ENCODE measurements at regions not wholly inside any gene's neighbourhood (a gene's known extent, or its start where the extent isn't known, plus 50 kb on each side); places are given as distances from the start of the nearest gene placed in this dataset.

GRCh38 chr3:66822186-66823008 lies 175.7 kb upstream of the KBTBD8 start:
- Histone ChIP-seq H4K91ac (ENCODE audit: low read depth, low read length, poor library complexity) (no peak overlapping the region), H3K36me3 (replicated peaks in 1 of 2; ENCODE audit: control insufficient read depth in 2 of 2, insufficient read depth in 2 of 2, low read length in 2 of 2) (no peaks in the 10 kb centered on the region), H3K9me3 (replicated peaks in 1 of 2; ENCODE audit: control insufficient read depth in 2 of 2, insufficient read depth in 1 of 2, low read depth in 1 of 2, low read length in 2 of 2) (no peaks in the 10 kb centered on the region), H3K4me3 (ENCODE audit: low read length in 2 of 2) (no peak overlapping the region), H3K23ac (ENCODE audit: low read depth, low read length, poor library complexity) (no peak overlapping the region), H3K4me1 (ENCODE audit: control insufficient read depth in 2 of 2, insufficient read depth in 1 of 2, low read depth in 1 of 2, low read length in 2 of 2) (peaks cover 8 to 15% of the 10 kb centered on the region in 2 donors), H2BK5ac (ENCODE audit: low read length) (no peak overlapping the region), H2AFZ (ENCODE audit: low read length) (no peak overlapping the region), H3K4ac (ENCODE audit: low read length) (no peak overlapping the region), H4K8ac (ENCODE audit: low read depth, low read length) (no peak overlapping the region), H2BK120ac (ENCODE audit: low read depth, low read length) (no peak overlapping the region), H3K27me3 (ENCODE audit: control insufficient read depth in 3 of 3, insufficient read depth in 3 of 3, low read depth in 1 of 3, low read length in 3 of 3) (no peaks in the 10 kb centered on the region), H2AK5ac (ENCODE audit: low read depth, low read length) (no peak overlapping the region), H3K9ac (ENCODE audit: low read depth, low read length, poor library complexity) (no peak overlapping the region), H3K14ac (ENCODE audit: low read length) (no peak overlapping the region), H3K4me2 (ENCODE audit: insufficient read depth, low read length, poor library complexity, severe bottlenecking) (no peak overlapping the region), H3K18ac (ENCODE audit: low read length) (no peak overlapping the region), H2BK12ac (ENCODE audit: low read length) (no peak overlapping the region), H2BK15ac (ENCODE audit: low read length) (no peak overlapping the region), H3K79me1 (ENCODE audit: low read depth, low read length) (no peaks in the 10 kb centered on the region), H3K27ac (replicated peaks; ENCODE audit: low read length) (no peak overlapping the region)
- peak; percentile 69 for DNase-seq (ENCODE audit: low spot score)
- no CpG with 5 or more reads among the region's 11 CpGs for WGBS, 2 donors (ENCODE audit: extremely low coverage in 2 of 2, insufficient read length in 2 of 2, insufficient replicate concordance in 1 of 2)

GRCh38 chr3:66823009-66823397 lies 175.1 kb upstream of the KBTBD8 start:
- Histone ChIP-seq H2BK120ac (ENCODE audit: low read depth, low read length) (no peak overlapping the region), H3K4me1 (ENCODE audit: control insufficient read depth in 2 of 2, insufficient read depth in 1 of 2, low read depth in 1 of 2, low read length in 2 of 2) (peaks cover 7 to 15% of the 10 kb centered on the region in 2 donors), H2AK5ac (ENCODE audit: low read depth, low read length) (no peak overlapping the region), H3K14ac (ENCODE audit: low read length) (no peak overlapping the region), H4K8ac (ENCODE audit: low read depth, low read length) (no peak overlapping the region), H2BK5ac (ENCODE audit: low read length) (no peak overlapping the region), H4K91ac (ENCODE audit: low read depth, low read length, poor library complexity) (no peak overlapping the region), H3K27ac (replicated peaks; ENCODE audit: low read length) (no peak overlapping the region), H2AFZ (ENCODE audit: low read length) (no peak overlapping the region), H3K27me3 (ENCODE audit: control insufficient read depth in 3 of 3, insufficient read depth in 3 of 3, low read depth in 1 of 3, low read length in 3 of 3) (no peaks in the 10 kb centered on the region), H2BK15ac (ENCODE audit: low read length) (no peak overlapping the region), H2BK12ac (ENCODE audit: low read length) (no peak overlapping the region), H3K9me3 (replicated peaks in 1 of 2; ENCODE audit: control insufficient read depth in 2 of 2, insufficient read depth in 1 of 2, low read depth in 1 of 2, low read length in 2 of 2) (no peaks in the 10 kb centered on the region), H3K79me1 (ENCODE audit: low read depth, low read length) (no peaks in the 10 kb centered on the region), H3K4me3 (ENCODE audit: low read length in 2 of 2) (no peak overlapping the region), H3K36me3 (replicated peaks in 1 of 2; ENCODE audit: control insufficient read depth in 2 of 2, insufficient read depth in 2 of 2, low read length in 2 of 2) (no peaks in the 10 kb centered on the region), H3K23ac (ENCODE audit: low read depth, low read length, poor library complexity) (no peak overlapping the region), H3K9ac (ENCODE audit: low read depth, low read length, poor library complexity) (no peak overlapping the region), H3K4me2 (ENCODE audit: insufficient read depth, low read length, poor library complexity, severe bottlenecking) (no peak overlapping the region), H3K4ac (ENCODE audit: low read length) (no peak overlapping the region), H3K18ac (ENCODE audit: low read length) (no peak overlapping the region)
- no CpG with 5 or more reads among the region's 1 CpG for WGBS, 2 donors (ENCODE audit: extremely low coverage in 2 of 2, insufficient read length in 2 of 2, insufficient replicate concordance in 1 of 2)
- no peak for DNase-seq (ENCODE audit: low spot score)

- Histone ChIP-seq H3K18ac (ENCODE audit: low read length) (no peak overlapping the region), H3K14ac (ENCODE audit: low read length) (no peak overlapping the region), H3K4me2 (ENCODE audit: insufficient read depth, low read length, poor library complexity, severe bottlenecking) (no peak overlapping the region), H3K4ac (ENCODE audit: low read length) (no peak overlapping the region), H2BK5ac (ENCODE audit: low read length) (no peak overlapping the region), H4K8ac (ENCODE audit: low read depth, low read length) (no peak overlapping the region), H3K27me3 (ENCODE audit: control insufficient read depth in 3 of 3, insufficient read depth in 3 of 3, low read depth in 1 of 3, low read length in 3 of 3) (no peaks in the 10 kb centered on the region), H3K4me3 (ENCODE audit: low read length in 2 of 2) (no peak overlapping the region), H2BK12ac (ENCODE audit: low read length) (no peak overlapping the region), H3K9ac (ENCODE audit: low read depth, low read length, poor library complexity) (no peak overlapping the region), H2BK15ac (ENCODE audit: low read length) (no peak overlapping the region), H4K91ac (ENCODE audit: low read depth, low read length, poor library complexity) (no peak overlapping the region), H3K9me3 (replicated peaks in 1 of 2; ENCODE audit: control insufficient read depth in 2 of 2, insufficient read depth in 1 of 2, low read depth in 1 of 2, low read length in 2 of 2) (no peaks in the 10 kb centered on the region), H3K4me1 (ENCODE audit: control insufficient read depth in 2 of 2, insufficient read depth in 1 of 2, low read depth in 1 of 2, low read length in 2 of 2) (peaks cover 5 to 15% of the 10 kb centered on the region in 2 donors), H3K27ac (replicated peaks; ENCODE audit: low read length) (no peak overlapping the region), H3K23ac (ENCODE audit: low read depth, low read length, poor library complexity) (no peak overlapping the region), H2AFZ (ENCODE audit: low read length) (no peak overlapping the region), H3K36me3 (replicated peaks in 1 of 2; ENCODE audit: control insufficient read depth in 2 of 2, insufficient read depth in 2 of 2, low read length in 2 of 2) (no peaks in the 10 kb centered on the region), H3K79me1 (ENCODE audit: low read depth, low read length) (no peaks in the 10 kb centered on the region), H2AK5ac (ENCODE audit: low read depth, low read length) (no peak overlapping the region), H2BK120ac (ENCODE audit: low read depth, low read length) (no peak overlapping the region)
- WGBS, 2 donors (ENCODE audit: extremely low coverage in 2 of 2, insufficient read length in 2 of 2, insufficient replicate concordance in 1 of 2) = no CpG with 5 or more reads among the region's 7 CpGs
- no peak for DNase-seq (ENCODE audit: low spot score)
These were observed 174.6 kb upstream of the KBTBD8 start for GRCh38 chr3:66823532-66823931.

DNA sequence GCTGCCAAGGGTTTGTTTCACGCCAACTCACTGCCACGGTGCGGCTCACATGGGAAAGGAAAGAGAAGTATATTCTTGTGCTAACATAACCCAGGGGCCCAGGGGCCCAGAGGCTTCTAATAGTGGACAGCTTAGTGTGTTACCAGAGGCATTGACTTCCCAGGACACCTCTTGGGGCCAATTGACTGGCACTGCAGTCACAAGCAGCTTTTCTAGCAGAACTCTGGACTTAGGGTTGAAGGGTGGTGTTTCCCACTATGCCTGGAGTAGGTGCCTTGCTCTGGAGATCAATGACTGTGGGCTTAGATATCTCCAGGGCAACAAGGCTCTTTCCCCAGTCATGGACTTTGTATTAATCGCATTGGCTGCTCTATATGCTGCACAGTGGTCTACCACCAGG lies 172.7 kb upstream of the KBTBD8 start:
- Histone ChIP-seq H3K27me3 (ENCODE audit: control insufficient read depth in 3 of 3, insufficient read depth in 3 of 3, low read depth in 1 of 3, low read length in 3 of 3) (no peaks in the 10 kb centered on the region), H3K14ac (ENCODE audit: low read length) (no peak overlapping the region), H3K4me1 (ENCODE audit: control insufficient read depth in 2 of 2, insufficient read depth in 1 of 2, low read depth in 1 of 2, low read length in 2 of 2) (peaks cover 4 to 8% of the 10 kb centered on the region in 2 donors), H2AK5ac (ENCODE audit: low read depth, low read length) (no peak overlapping the region), H3K23ac (ENCODE audit: low read depth, low read length, poor library complexity) (no peak overlapping the region), H3K36me3 (replicated peaks in 1 of 2; ENCODE audit: control insufficient read depth in 2 of 2, insufficient read depth in 2 of 2, low read length in 2 of 2) (no peaks in the 10 kb centered on the region), H3K4ac (ENCODE audit: low read length) (no peak overlapping the region), H3K79me1 (ENCODE audit: low read depth, low read length) (no peaks in the 10 kb centered on the region), H2AFZ (ENCODE audit: low read length) (no peak overlapping the region), H3K18ac (ENCODE audit: low read length) (no peak overlapping the region), H2BK120ac (ENCODE audit: low read depth, low read length) (no peak overlapping the region), H2BK15ac (ENCODE audit: low read length) (no peak overlapping the region), H3K27ac (replicated peaks; ENCODE audit: low read length) (no peak overlapping the region), H3K9ac (ENCODE audit: low read depth, low read length, poor library complexity) (no peak overlapping the region), H4K91ac (ENCODE audit: low read depth, low read length, poor library complexity) (no peak overlapping the region), H3K9me3 (replicated peaks in 1 of 2; ENCODE audit: control insufficient read depth in 2 of 2, insufficient read depth in 1 of 2, low read depth in 1 of 2, low read length in 2 of 2) (no peaks in the 10 kb centered on the region), H3K4me2 (ENCODE audit: insufficient read depth, low read length, poor library complexity, severe bottlenecking) (no peak overlapping the region), H3K4me3 (ENCODE audit: low read length in 2 of 2) (no peak overlapping the region), H2BK5ac (ENCODE audit: low read length) (no peak overlapping the region), H4K8ac (ENCODE audit: low read depth, low read length) (no peak overlapping the region), H2BK12ac (ENCODE audit: low read length) (no peak overlapping the region)
- no peak for DNase-seq (ENCODE audit: low spot score)
- no CpG with 5 or more reads among the region's 4 CpGs for WGBS, 2 donors (ENCODE audit: extremely low coverage in 2 of 2, insufficient read length in 2 of 2, insufficient replicate concordance in 1 of 2)

All from neuronal stem cell (in vitro differentiated cells).